K562 (cell line): ENCODE measurements at regions not wholly inside any gene's neighbourhood (a gene's known extent, or its start where the extent isn't known, plus 50 kb on each side); places are given as distances from the start of the nearest gene placed in this dataset.

Experiments
- ATAC-seq: fragments of 200-7000 bp; cut with Tn5 transposase; 3 replicates; pipeline ENCODE4 v1.9.1; 2020; ENCODE audit warnings: moderate library complexity
- BruUV-seq: library from RNA; stranded (reverse); fragments of 400-500 nt; replicated peaks from 2 replicates; lab custom pipeline; 2021; lab: Mats Ljungman, UMichigan
- CTCF ChIA-PET: fragments of 300-600 bp; formaldehyde crosslinking; extraction: SDS; loops from one replicate; lab custom pipeline; 2021; ENCODE audit warnings: low intra/inter-chr PET ratio; lab: Yijun Ruan, JAX
- POLR2A ChIA-PET: fragments of 300-600, 350-650 bp; sonication (Branson Sonifier 250); formaldehyde crosslinking; extraction: SDS; loops from one replicate; lab custom pipeline; 2021; ENCODE audit warnings: antibody characterized with exemption, inconsistent platforms; lab: Yijun Ruan, JAX
- DNase-seq, 4 experiments: peaks; one replicate each; pipeline versions ENCODE4 v3.0.0 to v3.0.0-alpha.2; 2011 to 2018; ENCODE audit warnings: low spot score in 3 of 4, mixed read lengths in 3 of 4; ENCODE audit errors: extremely low read depth in 1 of 4
- FAIRE-seq: peaks from 2 replicates; lab custom pipeline; 2011; peaks lifted over from hg19 to GRCh38; lab: Jason Lieb, UNC
- H2AFZ ChIP-seq: 2 replicates; pipeline ENCODE4 v1.6.0; 2011; ENCODE audit warnings: low read depth, low read length, control low read depth, inconsistent platforms
- H3K27ac ChIP-seq: fragments of 200-600 bp; 3 replicates; pipeline ENCODE4 v1.8.0; 2011; ENCODE audit warnings: low read depth, mild to moderate bottlenecking, control low read depth, inconsistent platforms, low read length, moderate library complexity, mixed read lengths; ENCODE audit errors: extremely low read depth
- H3K27me3 ChIP-seq, 2 experiments: fragments of 300-600 bp in 1 of 2; 2 replicates in 1 of 2; 3 replicates in 1 of 2; pipeline versions ENCODE4 v1.6.0 to v1.8.0; 2011; ENCODE audit warnings: inconsistent platforms in 2 of 2, low read length in 2 of 2, mild to moderate bottlenecking in 1 of 2, mixed read lengths in 1 of 2, moderate library complexity in 1 of 2; ENCODE audit not compliant: control insufficient read depth in 2 of 2, insufficient read depth in 2 of 2
- H3K36me3 ChIP-seq: fragments of 300-600 bp; 3 replicates; pipeline ENCODE4 v1.8.0; 2011; ENCODE audit warnings: mild to moderate bottlenecking, low read length, inconsistent platforms; ENCODE audit not compliant: control insufficient read depth, insufficient read depth
- H3K4me1 ChIP-seq, 2 experiments: fragments of 200-600 bp in 1 of 2; replicated peaks in 1 of 2; 2 replicates in 1 of 2; 3 replicates in 1 of 2; pipeline versions ENCODE4 v1.5.1 to v1.8.0; 2011; ENCODE audit warnings: inconsistent platforms in 2 of 2, low read length in 2 of 2, mild to moderate bottlenecking in 1 of 2, mixed read lengths in 1 of 2, moderate library complexity in 1 of 2; ENCODE audit not compliant: control insufficient read depth in 2 of 2, insufficient read depth in 2 of 2
- H3K4me2 ChIP-seq: 2 replicates; pipeline ENCODE4 v1.6.1; 2011; ENCODE audit warnings: low read length, control low read depth, inconsistent platforms, mixed read lengths; ENCODE audit not compliant: insufficient read depth
- H3K4me3 ChIP-seq: fragments of 200-600 bp; sonication (generic), shearing (Covaris generic); 2 replicates; pipeline ENCODE4 v1.5.1; 2016; ENCODE audit warnings: control low read depth, inconsistent platforms
- H3K79me2 ChIP-seq: fragments of 200-600 bp; 3 replicates; pipeline ENCODE4 v1.8.0; 2011; ENCODE audit warnings: low read length, inconsistent platforms; ENCODE audit not compliant: control insufficient read depth, insufficient read depth
- H3K9ac ChIP-seq, 2 experiments: 2 replicates each; pipeline versions ENCODE4 v1.6.0 to v1.6.1; 2011; ENCODE audit warnings: low read depth in 2 of 2, low read length in 2 of 2, control low read depth in 1 of 2, inconsistent platforms in 1 of 2, mild to moderate bottlenecking in 1 of 2, mixed read lengths in 1 of 2; ENCODE audit not compliant: insufficient read depth in 1 of 2
- H3K9me1 ChIP-seq: one replicate; pipeline ENCODE4 v1.6.0; 2011; ENCODE audit warnings: inconsistent platforms, mild to moderate bottlenecking, low read length, moderate library complexity; ENCODE audit not compliant: control insufficient read depth, insufficient read depth
- H3K9me3 ChIP-seq: replicated peaks from 2 replicates; pipeline ENCODE4 v1.5.1; 2011; ENCODE audit warnings: low read depth, low read length, inconsistent platforms; ENCODE audit not compliant: control insufficient read depth, insufficient read depth
- H4K20me1 ChIP-seq: replicated peaks from 2 replicates; pipeline ENCODE4 v1.6.1; 2011; ENCODE audit warnings: low read length, inconsistent platforms, mixed read lengths; ENCODE audit not compliant: control insufficient read depth, insufficient read depth
- FOXA3 ChIP-seq, 2 experiments: fragments of 450-650 bp in 1 of 2; sonication (generic) in 1 of 2; formaldehyde crosslinking; IDR thresholded peaks in 1 of 2; conservative IDR thresholded peaks in 1 of 2; 2 replicates each; pipeline versions ENCODE4 v1.4.0 to v1.8.0; 2020 to 2022; ENCODE audit warnings: mild to moderate bottlenecking in 2 of 2, missing genetic modification reagents in 1 of 2
- HDGF ChIP-seq: fragments of 450-650 bp; IDR thresholded peaks from 2 replicates; pipeline ENCODE4 v1.6.1; 2016
- NR0B1 ChIP-seq: fragments of 450-650 bp; IDR thresholded peaks from one replicate; pipeline ENCODE4 v1.6.1; 2018; ENCODE audit warnings: mild to moderate bottlenecking, moderate library complexity; ENCODE audit not compliant: partially characterized antibody
- POLR3G ChIP-seq: IDR thresholded peaks from 2 replicates; pipeline ENCODE4 v1.6.1; 2011; ENCODE audit not compliant: insufficient read length, insufficient replicate concordance; ENCODE audit errors: extremely low read depth
- PURB ChIP-seq: sonication (generic); formaldehyde crosslinking; IDR thresholded peaks from 2 replicates; pipeline ENCODE4 v1.9.0; 2021; ENCODE audit warnings: low read depth, mild to moderate bottlenecking, missing genetic modification reagents
- RBM25 ChIP-seq: fragments of 200-400 bp; formaldehyde crosslinking; IDR thresholded peaks from 2 replicates; pipeline ENCODE4 v1.6.1; 2018; ENCODE audit warnings: low read length, low read depth, moderate library complexity; ENCODE audit not compliant: severe bottlenecking
- TCF15 ChIP-seq: fragments of 250-450 bp; sonication (Bioruptor Pico); IDR thresholded peaks from 2 replicates; pipeline ENCODE4 v1.8.0; 2022; ENCODE audit warnings: moderate library complexity, mild to moderate bottlenecking, inconsistent platforms
- ZNF263 ChIP-seq: sonication (generic); formaldehyde crosslinking; IDR thresholded peaks from 2 replicates; pipeline ENCODE4 v1.8.0; 2022; ENCODE audit warnings: mild to moderate bottlenecking, missing genetic modification reagents, borderline replicate concordance
- ZNF3 ChIP-seq: fragments of 250-450 bp; sonication (Bioruptor Pico); IDR thresholded peaks from 2 replicates; pipeline ENCODE4 v1.5.0; 2021; ENCODE audit warnings: mild to moderate bottlenecking, moderate library complexity
- ZNF586 ChIP-seq: fragments of 450-650 bp; formaldehyde crosslinking; conservative IDR thresholded peaks from 2 replicates; pipeline ENCODE4 v1.4.0; 2020; ENCODE audit warnings: mild to moderate bottlenecking, moderate library complexity
- ZNF79 ChIP-seq: fragments of 250-450 bp; sonication (Bioruptor Pico); IDR thresholded peaks from 2 replicates; pipeline ENCODE4 v1.4.0; 2020; ENCODE audit warnings: low read depth, mild to moderate bottlenecking, moderate library complexity
- in situ Hi-C: fragments of 300-500 bp; cut with MboI; formaldehyde crosslinking; loops from 4 replicates; pipeline ENCODE4 v1.15.0; 2018; ENCODE audit warnings: inconsistent platforms, mixed read lengths
- intact Hi-C: fragments of 100-400 bp; cut with micrococcal nuclease; formaldehyde crosslinking; loops from 2 replicates; pipeline ENCODE4 v1.14.2; 2022
- TF ChIP-seq, protein P1 (sequence below): sonication (generic); formaldehyde crosslinking; IDR thresholded peaks from 2 replicates; pipeline ENCODE4 v1.5.0; 2020; ENCODE audit warnings: missing genetic modification reagents
- TF ChIP-seq, protein P2 (sequence below): fragments of 450-650 bp; IDR thresholded peaks from 2 replicates; pipeline ENCODE4 v1.6.1; 2018; ENCODE audit warnings: mild to moderate bottlenecking, low read depth; ENCODE audit not compliant: partially characterized antibody

- Histone ChIP-seq H2AFZ (no peak overlapping the region), H3K9me3 (no peaks in the 10 kb centered on the region), H3K4me2 (no peak overlapping the region), H3K27me3 (no peaks in the 10 kb centered on the region; a peak in 2 of 5 replicates), H4K20me1 (no peaks in the 10 kb centered on the region), H3K9ac (no peak overlapping the region), H3K79me2 (no peaks in the 10 kb centered on the region), H3K4me3 (no peak overlapping the region), H3K27ac (no peak overlapping the region), H3K36me3 (no peaks in the 10 kb centered on the region), H3K4me1 (no peaks in the 10 kb centered on the region), H3K9me1 (no peaks in the 10 kb centered on the region)
- ChIA-PET CTCF (no interaction called here), POLR2A (interaction anchor here (0.7 to 1.0 kb wide), 2 partner anchors 9 to 423 kb away, joined by 3 read pairs; no protein-coding TSS in a partner anchor)
- no TSS peak for BruUV-seq
- intact Hi-C loops, result no loop called here
- ATAC-seq (no peak), DNase-seq (no peak), FAIRE-seq (no peak)
- in situ Hi-C loops, result no loop called here
- TF ChIP-seq ZNF263 (CRISPR knock-in tag), result no peak
- no peak for TF ChIP-seq NR0B1
- no peak for TF ChIP-seq ZNF79 (CRISPR knock-in tag)
- no peak for TF ChIP-seq FOXA3 (CRISPR knock-in tag; conservative IDR thresholded peaks at IDR 0.05 in 1 of 2, IDR thresholded peaks at IDR 0.05 in 1 of 2)
- TF ChIP-seq HDGF, result no peak
- TF ChIP-seq, protein P1, sequence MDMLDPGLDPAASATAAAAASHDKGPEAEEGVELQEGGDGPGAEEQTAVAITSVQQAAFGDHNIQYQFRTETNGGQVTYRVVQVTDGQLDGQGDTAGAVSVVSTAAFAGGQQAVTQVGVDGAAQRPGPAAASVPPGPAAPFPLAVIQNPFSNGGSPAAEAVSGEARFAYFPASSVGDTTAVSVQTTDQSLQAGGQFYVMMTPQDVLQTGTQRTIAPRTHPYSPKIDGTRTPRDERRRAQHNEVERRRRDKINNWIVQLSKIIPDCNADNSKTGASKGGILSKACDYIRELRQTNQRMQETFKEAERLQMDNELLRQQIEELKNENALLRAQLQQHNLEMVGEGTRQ, result no peak
- TF ChIP-seq ZNF586 (CRISPR knock-in tag), result no peak
- no peak for TF ChIP-seq RBM25
- TF ChIP-seq, protein P2, sequence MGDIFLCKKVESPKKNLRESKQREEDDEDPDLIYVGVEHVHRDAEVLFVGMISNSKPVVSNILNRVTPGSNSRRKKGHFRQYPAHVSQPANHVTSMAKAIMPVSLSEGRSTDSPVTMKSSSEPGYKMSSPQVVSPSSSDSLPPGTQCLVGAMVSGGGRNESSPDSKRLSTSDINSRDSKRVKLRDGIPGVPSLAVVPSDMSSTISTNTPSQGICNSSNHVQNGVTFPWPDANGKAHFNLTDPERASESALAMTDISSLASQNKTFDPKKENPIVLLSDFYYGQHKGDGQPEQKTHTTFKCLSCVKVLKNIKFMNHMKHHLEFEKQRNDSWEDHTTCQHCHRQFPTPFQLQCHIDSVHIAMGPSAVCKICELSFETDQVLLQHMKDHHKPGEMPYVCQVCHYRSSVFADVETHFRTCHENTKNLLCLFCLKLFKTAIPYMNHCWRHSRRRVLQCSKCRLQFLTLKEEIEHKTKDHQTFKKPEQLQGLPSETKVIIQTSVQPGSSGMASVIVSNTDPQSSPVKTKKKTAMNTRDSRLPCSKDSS, result no peak
- no peak for TF ChIP-seq ZNF3 (CRISPR knock-in tag)
- TF ChIP-seq TCF15, result no peak
- no peak for TF ChIP-seq PURB (CRISPR knock-in tag)
- no peak for TF ChIP-seq POLR3G
These were observed 374.7 kb downstream of the LNPK start for GRCh38 chr2:175627405-175627804.
